ENCODE measurements at regions not wholly inside any gene's neighbourhood (a gene's known extent, or its start where the extent isn't known, plus 50 kb on each side); places are given as distances from the start of the nearest gene placed in this dataset.

DNA sequence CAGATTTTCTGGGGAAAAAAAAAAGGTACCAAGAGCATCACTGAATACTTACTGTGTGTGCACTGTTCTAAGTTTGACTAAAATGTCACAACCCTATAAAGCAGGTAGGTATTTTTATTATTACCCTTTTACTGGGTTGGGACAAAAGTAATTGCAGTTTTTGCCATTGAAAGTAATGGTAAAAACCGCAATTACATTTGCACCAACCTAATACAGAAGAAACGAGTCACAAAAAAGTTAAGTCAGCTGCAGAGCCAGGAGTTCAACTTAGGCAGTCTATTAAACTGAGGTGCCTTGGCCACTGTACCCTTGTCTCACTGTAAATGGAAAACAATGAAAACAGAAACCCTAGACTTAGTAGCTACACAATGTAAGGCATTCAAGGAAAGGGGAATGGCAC is 281.9 kb downstream of the SUCLA2 start:
- no peaks in the 10 kb centered on the region for H3K4me1 ChIP-seq
- H3K27me3 ChIP-seq (ENCODE audit: insufficient read depth in 3 of 3, low read length in 2 of 3), result no peaks in the 10 kb centered on the region
- no peak overlapping the region for H3K27ac ChIP-seq
- no peaks in the 10 kb centered on the region for H3K36me3 ChIP-seq (ENCODE audit: insufficient read depth in 1 of 2, low read depth in 1 of 2)
- TF ChIP-seq, protein P1, sequence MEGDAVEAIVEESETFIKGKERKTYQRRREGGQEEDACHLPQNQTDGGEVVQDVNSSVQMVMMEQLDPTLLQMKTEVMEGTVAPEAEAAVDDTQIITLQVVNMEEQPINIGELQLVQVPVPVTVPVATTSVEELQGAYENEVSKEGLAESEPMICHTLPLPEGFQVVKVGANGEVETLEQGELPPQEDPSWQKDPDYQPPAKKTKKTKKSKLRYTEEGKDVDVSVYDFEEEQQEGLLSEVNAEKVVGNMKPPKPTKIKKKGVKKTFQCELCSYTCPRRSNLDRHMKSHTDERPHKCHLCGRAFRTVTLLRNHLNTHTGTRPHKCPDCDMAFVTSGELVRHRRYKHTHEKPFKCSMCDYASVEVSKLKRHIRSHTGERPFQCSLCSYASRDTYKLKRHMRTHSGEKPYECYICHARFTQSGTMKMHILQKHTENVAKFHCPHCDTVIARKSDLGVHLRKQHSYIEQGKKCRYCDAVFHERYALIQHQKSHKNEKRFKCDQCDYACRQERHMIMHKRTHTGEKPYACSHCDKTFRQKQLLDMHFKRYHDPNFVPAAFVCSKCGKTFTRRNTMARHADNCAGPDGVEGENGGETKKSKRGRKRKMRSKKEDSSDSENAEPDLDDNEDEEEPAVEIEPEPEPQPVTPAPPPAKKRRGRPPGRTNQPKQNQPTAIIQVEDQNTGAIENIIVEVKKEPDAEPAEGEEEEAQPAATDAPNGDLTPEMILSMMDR (IDR thresholded peaks at IDR 0.05), result no peak
- no peaks in the 10 kb centered on the region for H3K9me3 ChIP-seq
- no peak overlapping the region for H3K4me3 ChIP-seq
- WGBS, 3 donors, result 77 to 81% (median 79%) methylated on average over 2 of the region's 2 CpGs
- ATAC-seq, result no peak
- intact Hi-C loops (cut with DNase I), result no loop called here
- DNase-seq, result no peak

DNA sequence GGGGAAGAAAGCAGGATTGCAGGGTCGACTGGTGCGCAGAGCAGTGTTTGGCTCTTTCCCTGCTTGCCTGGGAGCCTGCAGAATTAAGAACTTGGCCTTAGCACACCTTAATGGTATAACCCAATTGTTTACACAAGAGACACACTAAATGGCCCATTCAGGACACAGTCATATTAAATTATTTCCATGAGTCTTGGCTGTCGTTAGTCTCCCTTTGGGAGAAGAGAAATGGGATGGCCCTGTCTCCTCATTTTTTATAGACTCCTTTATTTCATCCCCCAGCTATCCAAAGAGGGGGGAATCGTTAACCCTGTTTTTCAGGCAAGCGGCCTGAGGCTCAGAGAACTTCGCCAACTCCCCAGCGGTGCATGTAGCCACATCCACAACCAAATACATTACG is 282.5 kb downstream of the SUCLA2 start:
- DNase-seq, result no peak
- intact Hi-C loops (cut with DNase I), result no loop called here
- Histone ChIP-seq H3K36me3 (ENCODE audit: insufficient read depth in 1 of 2, low read depth in 1 of 2) (no peaks in the 10 kb centered on the region), H3K27me3 (ENCODE audit: insufficient read depth in 3 of 3, low read length in 2 of 3) (no peaks in the 10 kb centered on the region), H3K27ac (no peak overlapping the region), H3K9me3 (no peaks in the 10 kb centered on the region), H3K4me1 (no peaks in the 10 kb centered on the region), H3K4me3 (no peak overlapping the region)
- TF ChIP-seq, protein P1 (IDR thresholded peaks at IDR 0.05), result no peak
- 69 to 75% (median 71%) methylated on average over 8 of the region's 8 CpGs for WGBS, 3 donors
- ATAC-seq, result no peak

DNA sequence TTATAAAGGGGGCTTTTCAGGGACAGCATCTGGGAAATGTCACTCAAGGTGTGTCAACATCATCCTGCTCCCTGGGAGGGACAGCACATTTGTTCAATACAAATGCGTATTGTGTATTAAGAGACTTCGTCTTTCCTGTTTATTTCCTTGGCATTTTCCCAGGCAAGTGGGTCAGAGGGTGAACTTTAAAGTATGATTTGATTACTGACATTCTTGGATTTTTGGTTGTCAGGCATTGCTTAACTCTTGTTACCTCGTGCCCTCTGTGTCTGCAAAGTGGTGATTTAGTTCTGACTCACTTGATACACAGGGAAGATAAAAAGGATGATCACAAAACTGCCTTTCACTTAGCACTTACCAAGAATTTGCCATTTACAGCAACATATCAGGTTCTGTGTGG is 292.7 kb downstream of the SUCLA2 start:
- DNase-seq (no peak), ATAC-seq (no peak)
- WGBS, 3 donors, result 43 to 51% (median 48%) methylated on average over 3 of the region's 3 CpGs
- intact Hi-C loops (cut with DNase I), result no loop called here
- no peak overlapping the region for H3K4me3 ChIP-seq
- H3K36me3 ChIP-seq (ENCODE audit: insufficient read depth in 1 of 2, low read depth in 1 of 2), result no peaks in the 10 kb centered on the region
- H3K9me3 ChIP-seq, result no peaks in the 10 kb centered on the region
- no peak overlapping the region for H3K27ac ChIP-seq
- no peaks in the 10 kb centered on the region for H3K27me3 ChIP-seq (ENCODE audit: insufficient read depth in 3 of 3, low read length in 2 of 3)
- TF ChIP-seq, protein P1 (IDR thresholded peaks at IDR 0.05), result no peak
- H3K4me1 ChIP-seq, result no peaks in the 10 kb centered on the region

DNA sequence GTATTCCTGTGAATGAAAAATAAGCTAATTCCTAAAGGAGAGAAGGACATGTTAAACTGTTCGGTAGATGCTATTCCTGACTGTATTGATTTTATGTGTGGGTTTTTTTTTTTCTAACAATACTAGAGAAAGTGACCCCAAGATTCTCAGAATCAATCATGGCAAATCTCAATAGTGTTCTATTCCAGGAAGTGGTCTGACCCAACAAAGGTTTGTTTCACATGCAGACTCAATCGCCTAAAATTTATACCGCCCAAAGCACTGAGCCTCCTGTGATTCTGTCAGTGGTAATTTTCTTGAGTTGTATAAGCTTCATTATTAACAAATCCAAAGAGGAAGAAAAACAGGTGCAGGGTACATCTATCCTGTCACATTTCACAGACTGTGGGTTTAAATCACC is 293.7 kb downstream of the SUCLA2 start:
- Histone ChIP-seq H3K4me3 (no peak overlapping the region), H3K36me3 (ENCODE audit: insufficient read depth in 1 of 2, low read depth in 1 of 2) (no peaks in the 10 kb centered on the region), H3K27me3 (ENCODE audit: insufficient read depth in 3 of 3, low read length in 2 of 3) (no peaks in the 10 kb centered on the region), H3K4me1 (no peaks in the 10 kb centered on the region), H3K9me3 (no peaks in the 10 kb centered on the region), H3K27ac (no peak overlapping the region)
- no peak for DNase-seq
- intact Hi-C loops (cut with DNase I), result no loop called here
- WGBS, 3 donors, result 49 to 68% (median 58%) methylated on average over 3 of the region's 3 CpGs
- no peak for ATAC-seq
- TF ChIP-seq, protein P1 (IDR thresholded peaks at IDR 0.05), result no peak

DNA sequence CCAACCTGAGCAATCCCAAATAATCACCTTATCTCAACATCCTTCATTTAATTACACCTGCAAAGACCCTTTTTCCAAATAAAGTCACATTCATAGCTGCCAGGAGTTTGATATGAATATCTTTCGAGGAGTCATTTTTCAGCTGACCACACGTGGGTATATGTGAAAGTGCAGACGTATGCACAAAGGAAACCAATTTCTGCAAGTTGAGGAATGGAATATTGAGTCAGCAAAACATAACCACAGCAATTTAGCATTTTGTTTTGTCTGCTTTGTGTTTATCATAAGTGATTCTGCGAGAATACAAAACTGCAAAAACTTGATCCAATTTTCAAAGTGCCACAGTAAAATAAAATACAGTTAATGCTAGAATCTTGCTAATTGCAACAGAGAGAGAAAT is 295.9 kb downstream of the SUCLA2 start:
- 70 to 74% (median 74%) methylated on average over 4 of the region's 4 CpGs for WGBS, 3 donors
- no peak for ATAC-seq
- TF ChIP-seq, protein P1 (IDR thresholded peaks at IDR 0.05), result no peak

More for the DNA sequence above, 295.9 kb downstream of the SUCLA2 start:
- Histone ChIP-seq H3K36me3 (ENCODE audit: insufficient read depth in 1 of 2, low read depth in 1 of 2) (no peaks in the 10 kb centered on the region), H3K27ac (no peak overlapping the region), H3K4me1 (no peaks in the 10 kb centered on the region), H3K9me3 (no peaks in the 10 kb centered on the region), H3K4me3 (no peak overlapping the region), H3K27me3 (ENCODE audit: insufficient read depth in 3 of 3, low read length in 2 of 3) (no peaks in the 10 kb centered on the region)
- intact Hi-C loops (cut with DNase I), result no loop called here
- no peak for DNase-seq

All from psoas muscle (tissue), 7 donors.